Left lung (tissue), 4 donors: ENCODE measurements at regions not wholly inside any gene's neighbourhood (a gene's known extent, or its start where the extent isn't known, plus 50 kb on each side); places are given as distances from the start of the nearest gene placed in this dataset.

ENCODE experiments used
- ATAC-seq: fragments of 200-7000 bp; cut with Tn5 transposase; one replicate; pipeline ENCODE4 v1.9.1; 2020; ENCODE audit warnings: moderate library complexity
- DNase-seq, 4 donors: peaks; one replicate each; pipeline ENCODE4 v3.0.0-alpha.2; 2013 to 2020
- H3K27ac ChIP-seq, 2 donors: fragments of 200-600 bp; sonication (generic) in 1 of 2; one replicate each; pipeline versions ENCODE4 v1.5.0 to v1.8.0; 2020 to 2021
- H3K27me3 ChIP-seq, 2 donors: fragments of 200-600 bp; sonication (generic) in 1 of 2; one replicate each; pipeline versions ENCODE4 v1.5.0 to v1.8.0; 2020 to 2021
- H3K36me3 ChIP-seq, 2 donors: fragments of 200-600 bp; sonication (generic) in 1 of 2; one replicate each; pipeline versions ENCODE4 v1.5.0 to v1.8.0; 2020 to 2021
- H3K4me1 ChIP-seq, 2 donors: fragments of 200-600 bp; one replicate each; pipeline ENCODE4 v1.8.0; 2021
- H3K4me3 ChIP-seq, 2 donors: fragments of 200-600 bp; sonication (generic) in 1 of 2; one replicate each; pipeline versions ENCODE4 v1.5.0 to v1.8.0; 2020 to 2021; ENCODE audit warnings: mild to moderate bottlenecking in 1 of 2
- H3K9me3 ChIP-seq, 2 donors: fragments of 200-600 bp; sonication (generic) in 1 of 2; one replicate each; pipeline versions ENCODE4 v1.5.0 to v1.8.0; 2020 to 2021
- intact Hi-C, 2 donors: fragments of 100-400 bp; cut with DNase I; formaldehyde crosslinking; loops; one replicate each; pipeline versions ENCODE4 v1.11.2 to v1.14.2; 2022
- TF ChIP-seq, protein P1 (sequence below), 2 donors: fragments of 200-600 bp; sonication (generic) in 1 of 2; IDR thresholded peaks; one replicate each; pipeline versions ENCODE4 v1.5.0 to v1.8.0; 2021; ENCODE audit warnings: antibody characterized with exemption in 2 of 2
- donor health status: DM: no; HTN: yes; CAD: no.
- donor health status: DM: no; HTN: no; CAD: no.

DNA sequence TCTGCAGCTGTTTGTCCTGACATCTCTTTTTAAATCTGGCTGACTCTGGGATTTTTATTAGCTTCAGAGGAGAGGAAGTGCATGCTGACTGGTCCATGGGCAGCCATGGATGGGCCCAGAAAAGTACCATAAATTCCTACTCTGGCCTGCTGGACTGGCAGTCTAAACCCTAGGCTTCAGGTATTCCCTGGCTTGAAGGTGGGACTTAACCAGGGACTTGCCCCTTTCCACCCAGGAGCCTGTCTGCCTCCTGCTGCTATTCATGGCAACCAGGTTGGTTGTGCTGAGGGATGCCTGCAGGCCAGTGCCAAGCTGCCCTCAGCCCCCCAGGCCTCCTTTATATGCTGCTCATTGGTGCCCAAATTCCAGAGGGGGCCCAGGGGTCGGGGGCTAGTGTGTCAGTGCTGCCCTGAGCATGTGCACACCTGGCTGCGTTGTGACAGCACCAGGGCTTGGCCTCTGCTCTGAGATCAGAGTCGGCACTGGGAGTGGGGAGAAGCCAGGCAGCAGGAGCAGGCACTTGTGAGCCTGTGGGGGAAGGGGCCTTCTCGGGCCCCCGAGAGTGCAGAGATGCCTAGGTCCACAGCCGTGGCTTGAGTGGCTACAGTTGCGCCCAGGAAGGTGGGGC is 195.7 kb upstream of the TFPI start:
- no peak overlapping the region for H3K4me3 ChIP-seq
- TF ChIP-seq, protein P1, sequence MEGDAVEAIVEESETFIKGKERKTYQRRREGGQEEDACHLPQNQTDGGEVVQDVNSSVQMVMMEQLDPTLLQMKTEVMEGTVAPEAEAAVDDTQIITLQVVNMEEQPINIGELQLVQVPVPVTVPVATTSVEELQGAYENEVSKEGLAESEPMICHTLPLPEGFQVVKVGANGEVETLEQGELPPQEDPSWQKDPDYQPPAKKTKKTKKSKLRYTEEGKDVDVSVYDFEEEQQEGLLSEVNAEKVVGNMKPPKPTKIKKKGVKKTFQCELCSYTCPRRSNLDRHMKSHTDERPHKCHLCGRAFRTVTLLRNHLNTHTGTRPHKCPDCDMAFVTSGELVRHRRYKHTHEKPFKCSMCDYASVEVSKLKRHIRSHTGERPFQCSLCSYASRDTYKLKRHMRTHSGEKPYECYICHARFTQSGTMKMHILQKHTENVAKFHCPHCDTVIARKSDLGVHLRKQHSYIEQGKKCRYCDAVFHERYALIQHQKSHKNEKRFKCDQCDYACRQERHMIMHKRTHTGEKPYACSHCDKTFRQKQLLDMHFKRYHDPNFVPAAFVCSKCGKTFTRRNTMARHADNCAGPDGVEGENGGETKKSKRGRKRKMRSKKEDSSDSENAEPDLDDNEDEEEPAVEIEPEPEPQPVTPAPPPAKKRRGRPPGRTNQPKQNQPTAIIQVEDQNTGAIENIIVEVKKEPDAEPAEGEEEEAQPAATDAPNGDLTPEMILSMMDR (IDR thresholded peaks at IDR 0.05) = no peak
- DNase-seq = peak in 1 of 4 donors; percentile 59
- H3K36me3 ChIP-seq = no peaks in the 10 kb centered on the region
- intact Hi-C loops = no loop called here
- ATAC-seq = no peak
- H3K27me3 ChIP-seq = no peaks in the 10 kb centered on the region
- no peak overlapping the region for H3K27ac ChIP-seq
- no peaks in the 10 kb centered on the region for H3K4me1 ChIP-seq
- no peaks in the 10 kb centered on the region for H3K9me3 ChIP-seq

DNA sequence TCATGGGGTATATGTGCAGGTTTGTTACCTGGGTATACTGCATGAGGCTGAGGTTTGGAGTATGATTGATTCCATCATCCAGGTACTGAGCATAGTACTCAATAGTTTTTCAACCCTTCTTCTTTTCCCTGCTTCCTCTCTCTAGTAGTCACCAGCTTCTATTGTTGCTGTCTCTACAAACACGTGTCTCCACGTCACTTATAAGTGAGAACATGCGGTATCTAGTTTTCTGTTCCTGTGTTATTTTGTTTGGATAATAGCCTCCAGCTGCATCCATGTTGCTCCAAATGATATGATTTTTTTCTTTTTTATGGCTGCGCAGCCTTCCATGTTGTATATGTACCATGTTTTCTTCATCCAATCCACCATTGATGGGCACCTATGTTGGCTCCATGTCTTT is 214.8 kb upstream of the TFPI start:
- Histone ChIP-seq H3K4me1 (no peaks in the 10 kb centered on the region), H3K27me3 (no peaks in the 10 kb centered on the region), H3K36me3 (no peaks in the 10 kb centered on the region), H3K4me3 (no peak overlapping the region), H3K9me3 (peaks cover 0 to 4% of the 10 kb centered on the region in 2 donors), H3K27ac (no peak overlapping the region)
- intact Hi-C loops = no loop called here
- DNase-seq (no peak), ATAC-seq (no peak)
- TF ChIP-seq, protein P1 (IDR thresholded peaks at IDR 0.05) = no peak

DNA sequence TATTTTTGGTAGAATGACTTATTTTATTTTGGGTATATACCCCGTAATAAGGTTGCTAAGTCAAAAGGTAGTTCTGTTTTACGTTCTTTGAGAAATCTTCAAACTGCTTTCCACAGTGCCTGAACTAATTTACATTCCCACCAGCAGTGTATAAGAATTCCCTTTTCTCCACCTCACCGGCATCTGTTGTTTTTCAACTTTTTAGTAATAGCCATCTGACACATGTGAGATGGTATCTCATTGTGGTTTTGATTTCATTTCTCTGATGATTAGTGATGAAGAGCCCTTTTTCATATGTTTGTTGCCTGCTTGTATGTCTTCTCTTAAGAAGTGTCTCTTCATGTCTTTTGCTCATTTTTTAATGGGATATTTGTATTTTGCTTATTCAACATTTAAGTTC is 215.2 kb upstream of the TFPI start:
- intact Hi-C loops = no loop called here
- Histone ChIP-seq H3K27ac (no peak overlapping the region), H3K9me3 (peaks cover 0 to 4% of the 10 kb centered on the region in 2 donors), H3K27me3 (no peaks in the 10 kb centered on the region), H3K4me3 (no peak overlapping the region), H3K36me3 (no peaks in the 10 kb centered on the region), H3K4me1 (no peaks in the 10 kb centered on the region)
- no peak for DNase-seq
- TF ChIP-seq, protein P1 (IDR thresholded peaks at IDR 0.05) = no peak
- ATAC-seq = no peak

DNA sequence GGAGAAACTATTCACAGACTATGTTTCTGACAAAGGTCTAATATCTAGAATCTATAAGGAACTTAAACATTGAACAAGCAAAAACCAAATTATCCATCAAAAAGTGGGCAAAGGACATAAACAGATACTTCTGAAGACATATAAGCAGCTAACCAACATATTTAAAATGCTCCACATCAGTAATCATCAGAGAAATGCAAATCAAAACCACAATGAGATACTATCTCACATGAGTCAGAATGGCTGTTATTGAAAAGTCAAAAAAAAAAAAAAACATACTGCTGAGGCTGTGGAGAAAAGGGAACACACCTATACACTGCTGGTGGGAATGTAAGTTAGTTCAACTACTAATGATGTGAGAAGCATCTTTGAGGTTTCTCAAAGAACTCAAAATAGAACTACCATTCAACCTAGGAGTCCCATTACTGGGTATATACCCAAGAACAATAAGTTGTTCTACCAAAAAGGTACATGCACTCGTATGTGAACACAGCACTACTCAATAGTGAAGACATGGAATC is 220.4 kb upstream of the TFPI start:
- no peak for DNase-seq
- Histone ChIP-seq H3K4me1 (no peaks in the 10 kb centered on the region), H3K9me3 (peaks cover 0 to 4% of the 10 kb centered on the region in 2 donors), H3K27me3 (no peaks in the 10 kb centered on the region), H3K36me3 (no peaks in the 10 kb centered on the region), H3K4me3 (no peak overlapping the region), H3K27ac (no peak overlapping the region)
- TF ChIP-seq, protein P1 (IDR thresholded peaks at IDR 0.05) = no peak
- no peak for ATAC-seq
- intact Hi-C loops = no loop called here

DNA sequence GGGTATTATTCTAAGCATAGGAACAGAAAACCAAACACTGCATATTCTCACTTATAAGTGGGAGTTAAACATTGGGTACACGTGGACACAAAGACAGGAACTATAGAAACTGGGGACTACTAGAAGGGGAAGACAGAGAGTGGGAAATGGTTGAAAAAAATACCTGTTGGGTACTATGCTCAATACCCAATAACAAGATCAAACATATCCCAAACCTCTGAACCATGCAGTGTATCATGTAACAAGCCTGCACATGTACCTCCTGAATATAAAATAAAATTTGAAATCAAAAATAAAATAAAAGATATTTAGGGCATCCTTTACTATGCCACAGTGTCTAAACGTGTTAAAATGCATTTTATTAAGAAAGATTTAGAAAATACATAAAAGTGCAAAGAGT is 221.0 kb upstream of the TFPI start:
- intact Hi-C loops = no loop called here
- no peak overlapping the region for H3K27ac ChIP-seq
- no peak for ATAC-seq
- no peaks in the 10 kb centered on the region for H3K36me3 ChIP-seq
- TF ChIP-seq, protein P1 (IDR thresholded peaks at IDR 0.05) = no peak
- no peaks in the 10 kb centered on the region for H3K27me3 ChIP-seq
- DNase-seq = no peak
- no peak overlapping the region for H3K4me3 ChIP-seq
- H3K9me3 ChIP-seq = peaks cover 0 to 4% of the 10 kb centered on the region in 2 donors
- H3K4me1 ChIP-seq = no peaks in the 10 kb centered on the region
